HG03064 (cell line): ENCODE measurements at regions not wholly inside any gene's neighbourhood (a gene's known extent, or its start where the extent isn't known, plus 50 kb on each side); places are given as distances from the start of the nearest gene placed in this dataset.

Experiments
- ATAC-seq: cut with Tn5 transposase; IDR thresholded peaks from one replicate; pipeline ENCODE4 v1.9.1; 2021; ENCODE audit warnings: low read depth; ENCODE audit not compliant: unreplicated experiment

DNA sequence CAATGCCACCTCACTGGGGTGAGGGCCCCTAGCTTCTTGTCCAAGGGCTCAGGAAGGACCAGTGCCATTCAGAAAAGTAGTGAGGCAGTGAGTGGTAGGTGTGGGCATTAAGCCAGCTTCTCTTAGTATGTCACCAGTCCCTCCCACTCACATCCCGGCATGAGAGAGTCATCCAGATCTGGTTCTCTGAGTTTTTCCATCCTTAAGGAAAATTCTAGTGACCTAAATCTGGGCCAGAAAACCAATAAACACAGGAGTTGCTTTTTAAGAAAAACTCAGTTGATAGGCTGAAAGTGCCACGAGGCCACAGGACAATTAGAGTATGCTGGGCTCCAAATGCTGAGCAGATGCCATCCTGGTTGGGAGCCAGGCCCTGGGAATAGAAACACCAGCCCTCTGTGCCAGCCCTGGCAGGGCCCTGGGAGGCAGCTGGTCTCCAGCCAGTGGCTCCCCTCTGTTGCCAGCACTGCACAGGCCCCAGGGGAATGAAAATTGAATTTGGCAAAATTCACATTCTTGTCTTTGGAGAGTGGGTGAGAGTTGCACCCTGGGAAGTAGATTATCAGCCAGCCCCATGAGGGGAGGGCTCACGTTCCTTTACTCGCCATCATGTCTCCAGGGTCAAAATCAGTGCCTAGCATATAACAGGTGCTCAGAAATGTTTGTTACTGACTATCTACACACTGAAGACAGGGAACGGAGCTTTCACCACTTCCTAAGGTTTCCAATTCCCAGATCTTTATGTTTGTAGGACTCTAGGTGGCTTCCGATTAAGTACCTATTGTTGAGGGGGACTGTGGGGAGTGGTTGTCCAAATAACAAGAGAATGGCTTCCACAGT, 52.8 kb downstream of the FAM43A start:
- no peak for ATAC-seq

- ATAC-seq, result no peak
These were observed 54.0 kb downstream of the FAM43A start for GRCh38 chr3:194739498-194740284.

GRCh38 chr3:194740859-194741491, 55.3 kb downstream of the FAM43A start:
- no peak for ATAC-seq

DNA sequence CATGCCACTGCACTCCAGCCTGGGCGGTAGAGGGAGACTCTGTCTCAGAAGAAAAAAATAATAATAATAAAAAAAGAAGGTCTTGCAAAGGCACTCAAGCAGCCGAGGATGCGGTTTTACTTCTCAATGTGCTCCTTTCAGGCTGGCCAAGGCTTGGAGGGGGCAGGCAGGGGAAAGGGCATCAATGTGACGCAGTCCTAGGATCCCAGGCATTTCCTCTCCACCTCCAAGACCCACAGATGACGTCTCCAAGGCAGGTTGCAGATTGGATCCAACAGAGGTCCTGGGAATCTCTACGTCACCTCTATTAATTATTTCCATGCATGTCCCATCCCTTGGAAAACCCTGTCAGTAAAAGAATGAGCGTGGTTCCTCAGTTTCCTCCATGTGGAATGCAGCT, 56.2 kb downstream of the FAM43A start:
- no peak for ATAC-seq

DNA sequence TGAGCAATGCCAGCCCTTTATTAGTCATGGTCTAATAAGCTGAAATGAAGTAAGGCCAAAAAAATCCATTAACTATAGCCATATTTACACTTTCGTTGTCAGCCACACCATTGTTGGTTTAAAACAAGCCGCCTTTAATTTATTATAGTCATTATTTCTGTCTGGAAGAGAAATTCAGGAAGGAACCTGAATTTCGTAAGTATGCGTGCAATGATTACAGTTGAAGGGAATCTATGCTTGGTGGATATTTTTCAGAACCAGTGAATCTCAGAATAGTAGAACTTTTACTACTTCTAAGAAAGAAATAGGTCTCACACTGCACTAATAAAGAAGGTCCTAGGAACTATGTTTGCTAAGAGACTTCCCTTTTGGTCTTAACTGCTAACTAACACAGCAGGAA, 59.1 kb downstream of the FAM43A start:
- ATAC-seq, result no peak

GRCh38 chr3:194745422-194746184, 59.9 kb downstream of the FAM43A start:
- no peak for ATAC-seq

DNA sequence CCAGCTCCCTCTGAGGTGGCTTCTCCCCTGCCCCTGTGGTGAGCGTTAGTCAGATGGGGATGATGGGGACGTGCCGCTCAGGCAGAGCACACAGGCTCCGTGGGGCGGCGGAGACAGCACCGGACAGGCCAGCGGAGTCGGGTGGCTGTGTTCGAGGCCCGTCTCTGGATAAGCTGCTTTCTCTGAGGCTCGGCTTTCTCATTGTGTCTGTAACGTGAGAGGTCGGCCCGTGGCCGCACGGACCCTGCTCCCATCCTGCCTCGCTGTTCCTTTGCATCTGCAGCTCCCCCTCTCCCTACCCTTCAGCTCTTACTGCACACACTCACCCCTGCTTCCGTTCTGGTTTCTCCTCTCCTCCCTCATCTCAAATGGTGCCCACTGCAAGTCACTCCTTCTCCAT, 62.5 kb downstream of the FAM43A start:
- ATAC-seq, result no peak

- ATAC-seq, result no peak
These were observed 64.2 kb downstream of the FAM43A start for GRCh38 chr3:194749631-194750490.

GRCh38 chr3:194750491-194750828, 64.8 kb downstream of the FAM43A start:
- no peak for ATAC-seq

DNA sequence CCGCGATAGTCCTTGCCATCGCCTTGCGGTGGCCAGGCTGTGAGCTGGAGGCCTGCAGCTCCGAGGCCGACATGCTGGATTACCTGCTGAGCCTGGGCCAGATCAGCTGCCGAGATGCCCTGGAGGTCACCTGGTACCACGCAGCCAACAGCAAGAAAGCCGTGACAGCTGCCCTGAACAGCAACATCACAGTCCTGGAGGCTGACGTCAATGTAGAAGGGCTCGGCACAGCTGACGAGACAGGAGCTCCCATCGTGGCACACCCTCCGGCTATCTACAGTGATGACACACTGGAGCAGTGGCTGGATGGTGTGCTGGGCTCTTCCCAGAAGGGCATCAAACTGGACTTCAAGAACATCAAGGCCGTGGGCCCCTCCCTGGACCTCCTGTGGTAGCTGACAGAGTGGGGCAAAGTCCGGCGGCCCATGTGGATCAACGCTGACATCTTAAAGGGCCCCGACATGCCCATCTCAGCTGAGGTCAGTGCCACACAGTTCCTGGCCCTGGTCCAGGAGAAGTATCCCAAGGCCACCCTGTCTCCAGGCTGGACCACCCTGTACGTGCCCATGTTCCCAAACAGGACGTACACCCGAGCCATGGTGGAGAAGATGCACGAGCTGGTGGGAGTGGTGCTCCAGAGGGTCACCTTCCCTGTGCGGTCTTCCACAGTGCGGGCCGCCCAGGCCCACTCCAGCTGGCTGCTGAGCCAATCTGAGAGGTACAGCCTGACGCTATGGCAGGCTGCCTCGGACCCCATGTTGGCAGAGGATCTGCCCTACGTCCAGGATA, 70.2 kb downstream of the FAM43A start:
- no peak for ATAC-seq

GRCh38 chr3:194756460-194756779, 70.7 kb downstream of the FAM43A start:
- no peak for ATAC-seq

GRCh38 chr3:194756791-194757325, 71.2 kb downstream of the FAM43A start:
- ATAC-seq, result no peak

- no peak for ATAC-seq
These were observed 72.0 kb downstream of the FAM43A start for GRCh38 chr3:194757647-194758061.

GRCh38 chr3:194758716-194759115, 73.0 kb downstream of the FAM43A start:
- no peak for ATAC-seq

- no peak for ATAC-seq
These were observed 74.9 kb downstream of the FAM43A start for GRCh38 chr3:194760494-194761137.

GRCh38 chr3:194761384-194761783, 75.7 kb downstream of the FAM43A start:
- ATAC-seq, result no peak

- no peak for ATAC-seq
These were observed 81.2 kb downstream of the FAM43A start for GRCh38 chr3:194766845-194767244.

GRCh38 chr3:194767446-194768207, 81.9 kb downstream of the FAM43A start:
- no peak for ATAC-seq
